ENCODE measurements at regions not wholly inside any gene's neighbourhood (a gene's known extent, or its start where the extent isn't known, plus 50 kb on each side); places are given as distances from the start of the nearest gene placed in this dataset.

GRCh38 chr4:24192018-24192641 lies 302.3 kb upstream of the PPARGC1A start:
- no peak for DNase-seq (ENCODE audit: low spot score in 2 of 2)
- peaks cover 0 to 3% of the 10 kb centered on the region in 2 donors for H3K27me3 ChIP-seq
- TF ChIP-seq POLR2A (IDR thresholded peaks at IDR 0.05) (no peak), POLR2AphosphoS5 (IDR thresholded peaks at IDR 0.05) (no peak), CTCF (IDR thresholded peaks at IDR 0.05) (no peak)
- no peak overlapping the region for H3K4me3 ChIP-seq
- intact Hi-C loops (cut with DNase I; ENCODE audit: low total_unique reads) = no loop called here
- no peak overlapping the region for H3K27ac ChIP-seq
- H3K9me3 ChIP-seq = no peaks in the 10 kb centered on the region
- H3K36me3 ChIP-seq = no peaks in the 10 kb centered on the region
- H3K4me1 ChIP-seq = no peaks in the 10 kb centered on the region

- Histone ChIP-seq H3K27ac (no peak overlapping the region), H3K4me3 (no peak overlapping the region), H3K9me3 (no peaks in the 10 kb centered on the region), H3K27me3 (peaks cover 0 to 3% of the 10 kb centered on the region in 2 donors), H3K36me3 (no peaks in the 10 kb centered on the region), H3K4me1 (no peaks in the 10 kb centered on the region)
- intact Hi-C loops (cut with DNase I; ENCODE audit: low total_unique reads) = no loop called here
- TF ChIP-seq CTCF (IDR thresholded peaks at IDR 0.05) = no peak
- TF ChIP-seq POLR2A (IDR thresholded peaks at IDR 0.05) = no peak
- DNase-seq (ENCODE audit: low spot score in 2 of 2) = no peak
These were observed 301.2 kb upstream of the PPARGC1A start for GRCh38 chr4:24190761-24191695.

GRCh38 chr4:24188459-24188858 lies 298.6 kb upstream of the PPARGC1A start:
- intact Hi-C loops (cut with DNase I; ENCODE audit: low total_unique reads) = no loop called here
- Histone ChIP-seq H3K4me1 (no peaks in the 10 kb centered on the region), H3K27ac (no peak overlapping the region), H3K36me3 (no peaks in the 10 kb centered on the region), H3K4me3 (no peak overlapping the region), H3K27me3 (peaks cover 0 to 10% of the 10 kb centered on the region in 2 donors), H3K9me3 (no peaks in the 10 kb centered on the region)
- DNase-seq (ENCODE audit: low spot score in 2 of 2) = no peak
- TF ChIP-seq POLR2A (IDR thresholded peaks at IDR 0.05) (no peak), CTCF (IDR thresholded peaks at IDR 0.05) (no peak), POLR2AphosphoS5 (IDR thresholded peaks at IDR 0.05) (no peak)

GRCh38 chr4:24186466-24186865 lies 296.6 kb upstream of the PPARGC1A start:
- Histone ChIP-seq H3K4me1 (no peaks in the 10 kb centered on the region), H3K36me3 (no peaks in the 10 kb centered on the region), H3K27ac (no peak overlapping the region), H3K9me3 (no peaks in the 10 kb centered on the region), H3K4me3 (no peak overlapping the region), H3K27me3 (peaks cover 0 to 10% of the 10 kb centered on the region in 2 donors)
- intact Hi-C loops (cut with DNase I; ENCODE audit: low total_unique reads) = no loop called here
- DNase-seq (ENCODE audit: low spot score in 2 of 2) = no peak
- no peak for TF ChIP-seq POLR2AphosphoS5 (IDR thresholded peaks at IDR 0.05)
- TF ChIP-seq CTCF (IDR thresholded peaks at IDR 0.05) = no peak
- no peak for TF ChIP-seq POLR2A (IDR thresholded peaks at IDR 0.05)

- Histone ChIP-seq H3K4me1 (no peaks in the 10 kb centered on the region), H3K9me3 (no peaks in the 10 kb centered on the region), H3K4me3 (no peak overlapping the region), H3K36me3 (no peaks in the 10 kb centered on the region), H3K27ac (no peak overlapping the region), H3K27me3 (peaks cover 0 to 7% of the 10 kb centered on the region in 2 donors)
- TF ChIP-seq CTCF (IDR thresholded peaks at IDR 0.05) (no peak), POLR2A (IDR thresholded peaks at IDR 0.05) (no peak), POLR2AphosphoS5 (IDR thresholded peaks at IDR 0.05) (no peak)
- no peak for DNase-seq (ENCODE audit: low spot score in 2 of 2)
- intact Hi-C loops (cut with DNase I; ENCODE audit: low total_unique reads) = no loop called here
These were observed 291.2 kb upstream of the PPARGC1A start for GRCh38 chr4:24181005-24181404.
